T-helper 22 cell (primary cell): ENCODE measurements at regions not wholly inside any gene's neighbourhood (a gene's known extent, or its start where the extent isn't known, plus 50 kb on each side); places are given as distances from the start of the nearest gene placed in this dataset.

Experiments used
- DNase-seq: peaks from one replicate; pipeline ENCODE4 v3.0.0-alpha.2; 2020; ENCODE audit warnings: low read depth

GRCh38 chr18:78207942-78208341 is 771.7 kb upstream of the SALL3 start:
- DNase-seq, result no peak

- DNase-seq, result no peak
Measured at GRCh38 chr18:78208461-78208860, 771.2 kb upstream of the SALL3 start.

GRCh38 chr18:78213361-78213994 is 766.1 kb upstream of the SALL3 start:
- no peak for DNase-seq

- no peak for DNase-seq
Measured at GRCh38 chr18:78221496-78221895, 758.1 kb upstream of the SALL3 start.

- no peak for DNase-seq
Measured at GRCh38 chr18:78228974-78229373, 750.6 kb upstream of the SALL3 start.

GRCh38 chr18:78230911-78231310 is 748.7 kb upstream of the SALL3 start:
- no peak for DNase-seq

GRCh38 chr18:78232196-78232595 is 747.4 kb upstream of the SALL3 start:
- no peak for DNase-seq

- DNase-seq, result no peak
Measured at GRCh38 chr18:78237864-78238263, 741.8 kb upstream of the SALL3 start.

GRCh38 chr18:78238404-78239089 is 741.1 kb upstream of the SALL3 start:
- no peak for DNase-seq

- no peak for DNase-seq
Measured at GRCh38 chr18:78239090-78239457, 740.5 kb upstream of the SALL3 start.

- DNase-seq, result no peak
Measured at GRCh38 chr18:78240101-78240500, 739.5 kb upstream of the SALL3 start.

- DNase-seq, result no peak
Measured at GRCh38 chr18:78240627-78241252, 738.9 kb upstream of the SALL3 start.

GRCh38 chr18:78241535-78242253 is 737.9 kb upstream of the SALL3 start:
- no peak for DNase-seq

- no peak for DNase-seq
Measured at GRCh38 chr18:78242254-78242643, 737.4 kb upstream of the SALL3 start.

GRCh38 chr18:78242806-78243205 is 736.8 kb upstream of the SALL3 start:
- no peak for DNase-seq

- no peak for DNase-seq
Measured at GRCh38 chr18:78244779-78245178, 734.8 kb upstream of the SALL3 start.

GRCh38 chr18:78245451-78245850 is 734.2 kb upstream of the SALL3 start:
- DNase-seq, result no peak

GRCh38 chr18:78246050-78246449 is 733.6 kb upstream of the SALL3 start:
- DNase-seq, result no peak

GRCh38 chr18:78246588-78246987 is 733.0 kb upstream of the SALL3 start:
- no peak for DNase-seq

- DNase-seq, result no peak
Measured at GRCh38 chr18:78247615-78248289, 731.9 kb upstream of the SALL3 start.

GRCh38 chr18:78255013-78255412 is 724.6 kb upstream of the SALL3 start:
- no peak for DNase-seq

- DNase-seq, result no peak
Measured at GRCh38 chr18:78268226-78268988, 711.2 kb upstream of the SALL3 start.
